ENCODE measurements at regions not wholly inside any gene's neighbourhood (a gene's known extent, or its start where the extent isn't known, plus 50 kb on each side); places are given as distances from the start of the nearest gene placed in this dataset.
A peak's percentile ranks its signal among the peaks of the same experiment; 100 is the strongest.
"Not testable (repeated sequence)": the region's sequence is repeated elsewhere in the genome, so short reads cannot be mapped to it uniquely, and the experiment has no call there.

- H3K4me1 Mint-ChIP-seq: no peaks in the 10 kb centered on the region
- H3K36me3 Mint-ChIP-seq: no peaks in the 10 kb centered on the region
- H3K36me3 ChIP-seq (replicated peaks in 1 of 2; ENCODE audit: control insufficient read depth in 1 of 2, insufficient read depth in 2 of 2, low read length in 2 of 2): no peaks in the 10 kb centered on the region
- intact Hi-C loops (cut with micrococcal nuclease): loop anchor here in 1 of 2 donors (10.0 kb wide), 1 partner anchor 236 kb away; no protein-coding TSS in a partner anchor
- H4K20me1 ChIP-seq (ENCODE audit: insufficient read depth, low read length): no peaks in the 10 kb centered on the region
- H3K9me3 ChIP-seq (replicated peaks in 1 of 2; ENCODE audit: control insufficient read depth in 1 of 2, insufficient read depth in 1 of 2, low read length in 2 of 2): no peaks in the 10 kb centered on the region
- DNase-seq: no peak
- no peak overlapping the region for H3K4me3 ChIP-seq (replicated peaks in 1 of 3; ENCODE audit: low read depth in 2 of 3, low read length in 3 of 3)
- no CpG with 5 or more reads among the region's 3 CpGs for WGBS (ENCODE audit: insufficient coverage)
- H3K4me2 ChIP-seq (replicated peaks; ENCODE audit: extremely low read depth, low read length, poor library complexity, severe bottlenecking): no peak overlapping the region
- no peak overlapping the region for H2AFZ ChIP-seq (ENCODE audit: insufficient read depth, low read depth, low read length, poor library complexity, severe bottlenecking)
- H3K9ac ChIP-seq (ENCODE audit: insufficient read depth, low read length, poor library complexity, severe bottlenecking): no peak overlapping the region
- no peak overlapping the region for H3K4me3 Mint-ChIP-seq
- peaks cover 0 to 9% of the 10 kb centered on the region in 2 donors for H3K27me3 ChIP-seq (ENCODE audit: control insufficient read depth in 2 of 2, insufficient read depth in 2 of 2, low read length in 2 of 2)
- no peaks in the 10 kb centered on the region for H3K4me1 ChIP-seq (ENCODE audit: control insufficient read depth in 1 of 2, insufficient read depth in 2 of 2, low read length in 2 of 2)
- no peaks in the 10 kb centered on the region for H3K79me2 ChIP-seq (ENCODE audit: insufficient read depth, low read length)
- TF ChIP-seq CTCF (IDR thresholded peaks at IDR 0.05): no peak
- no peak overlapping the region for H3K27ac Mint-ChIP-seq
- H3K27me3 Mint-ChIP-seq (ENCODE audit: low read depth in 3 of 3): peaks cover 0 to 16% (median 0%) of the 10 kb centered on the region in 3 donors
- no peak overlapping the region for H3K27ac ChIP-seq (ENCODE audit: low read depth in 1 of 2, low read length in 2 of 2)
- H3K9me3 Mint-ChIP-seq: peaks cover 0 to 5% (median 0%) of the 10 kb centered on the region in 7 donors
Measured at GRCh38 chrX:40878766-40879165, 143.4 kb upstream of the MED14 start.

- H3K27ac Mint-ChIP-seq: peak overlapping the region in 1 of 7 donors; percentile 47
- intact Hi-C loops (cut with micrococcal nuclease): loop anchor here in 1 of 2 donors (10.0 kb wide), 1 partner anchor 236 kb away; no protein-coding TSS in a partner anchor
- not testable (repeated sequence) for H3K27ac ChIP-seq (ENCODE audit: low read depth in 1 of 2, low read length in 2 of 2); H3K27me3 ChIP-seq (ENCODE audit: control insufficient read depth in 2 of 2, insufficient read depth in 2 of 2, low read length in 2 of 2); H3K79me2 ChIP-seq (ENCODE audit: insufficient read depth, low read length); H3K4me3 Mint-ChIP-seq; H3K4me2 ChIP-seq (replicated peaks; ENCODE audit: extremely low read depth, low read length, poor library complexity, severe bottlenecking); H3K36me3 ChIP-seq (replicated peaks in 1 of 2; ENCODE audit: control insufficient read depth in 1 of 2, insufficient read depth in 2 of 2, low read length in 2 of 2); H4K20me1 ChIP-seq (ENCODE audit: insufficient read depth, low read length); DNase-seq; H3K4me1 Mint-ChIP-seq; H3K9me3 Mint-ChIP-seq; H2AFZ ChIP-seq (ENCODE audit: insufficient read depth, low read depth, low read length, poor library complexity, severe bottlenecking); H3K9ac ChIP-seq (ENCODE audit: insufficient read depth, low read length, poor library complexity, severe bottlenecking); H3K4me3 ChIP-seq (replicated peaks in 1 of 3; ENCODE audit: low read depth in 2 of 3, low read length in 3 of 3); H3K36me3 Mint-ChIP-seq; H3K4me1 ChIP-seq (ENCODE audit: control insufficient read depth in 1 of 2, insufficient read depth in 2 of 2, low read length in 2 of 2); H3K9me3 ChIP-seq (replicated peaks in 1 of 2; ENCODE audit: control insufficient read depth in 1 of 2, insufficient read depth in 1 of 2, low read length in 2 of 2)
- peaks cover 0 to 16% (median 0%) of the 10 kb centered on the region in 3 donors for H3K27me3 Mint-ChIP-seq (ENCODE audit: low read depth in 3 of 3)
- WGBS (ENCODE audit: insufficient coverage): no CpG with 5 or more reads among the region's 6 CpGs
Measured at GRCh38 chrX:40879172-40879571, 143.8 kb upstream of the MED14 start.
